GM19463 (cell line): ENCODE measurements at regions not wholly inside any gene's neighbourhood (a gene's known extent, or its start where the extent isn't known, plus 50 kb on each side); places are given as distances from the start of the nearest gene placed in this dataset.
"Not testable (repeated sequence)": the region's sequence is repeated elsewhere in the genome, so short reads cannot be mapped to it uniquely, and the experiment has no call there.

Experiments used
- ATAC-seq: cut with Tn5 transposase; IDR thresholded peaks from one replicate; pipeline ENCODE4 v1.9.1; 2021; ENCODE audit warnings: mild to moderate bottlenecking, moderate library complexity; ENCODE audit not compliant: unreplicated experiment

- ATAC-seq = no peak
These were observed 443.2 kb downstream of the C12orf50 start for GRCh38 chr12:87585882-87586557.

DNA sequence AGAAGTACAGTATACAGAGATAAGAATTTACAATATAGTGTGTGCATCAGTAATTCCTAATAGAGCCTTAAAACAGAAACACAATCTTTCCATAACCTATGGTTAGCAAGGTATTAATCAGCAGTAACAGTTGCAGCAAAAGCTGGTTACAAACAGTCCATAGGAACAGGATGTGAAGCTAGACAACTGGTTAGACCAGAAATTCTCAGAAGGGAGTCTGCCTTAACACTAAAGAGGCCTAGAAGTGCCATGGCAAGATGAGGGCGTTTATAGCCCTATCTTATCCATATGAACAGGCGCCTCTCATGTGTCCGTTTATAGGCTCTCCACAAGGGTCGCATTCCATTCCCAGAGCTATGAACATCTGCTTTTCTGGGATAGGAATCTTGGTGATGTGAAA, 450.1 kb downstream of the C12orf50 start:
- not testable (repeated sequence) for ATAC-seq

GRCh38 chr12:87575906-87576305, 453.3 kb downstream of the C12orf50 start:
- no peak for ATAC-seq

- not testable (repeated sequence) for ATAC-seq
These were observed 462.3 kb downstream of the C12orf50 start for GRCh38 chr12:87566918-87567317.

GRCh38 chr12:87556985-87557384, 472.2 kb downstream of the C12orf50 start:
- no peak for ATAC-seq

DNA sequence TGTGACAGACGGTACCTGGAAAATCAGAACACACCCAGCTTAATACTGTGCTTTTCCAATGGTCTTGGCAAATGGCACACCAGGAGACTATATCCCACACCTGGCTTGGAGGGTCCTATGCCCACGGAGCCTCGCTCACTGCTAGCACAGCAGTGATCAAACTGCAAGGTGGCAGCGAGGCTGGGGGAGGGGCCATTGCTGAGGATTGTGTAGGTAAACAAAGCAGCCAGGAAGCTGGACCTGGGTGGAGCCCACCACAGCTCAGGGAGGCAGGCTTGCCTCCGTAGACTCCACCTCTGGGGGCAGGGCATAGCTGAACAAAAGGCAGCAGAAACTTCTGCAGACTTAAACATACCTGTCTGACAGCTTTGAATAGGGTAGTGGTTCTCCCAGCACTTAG, 498.0 kb downstream of the C12orf50 start:
- ATAC-seq = not testable (repeated sequence)

- no peak for ATAC-seq
These were observed 499.8 kb downstream of the C12orf50 start for GRCh38 chr12:87529413-87529812.

GRCh38 chr12:87520968-87521367, 508.2 kb downstream of the C12orf50 start:
- no peak for ATAC-seq

- no peak for ATAC-seq
These were observed 510.7 kb downstream of the C12orf50 start for GRCh38 chr12:87518481-87518880.

DNA sequence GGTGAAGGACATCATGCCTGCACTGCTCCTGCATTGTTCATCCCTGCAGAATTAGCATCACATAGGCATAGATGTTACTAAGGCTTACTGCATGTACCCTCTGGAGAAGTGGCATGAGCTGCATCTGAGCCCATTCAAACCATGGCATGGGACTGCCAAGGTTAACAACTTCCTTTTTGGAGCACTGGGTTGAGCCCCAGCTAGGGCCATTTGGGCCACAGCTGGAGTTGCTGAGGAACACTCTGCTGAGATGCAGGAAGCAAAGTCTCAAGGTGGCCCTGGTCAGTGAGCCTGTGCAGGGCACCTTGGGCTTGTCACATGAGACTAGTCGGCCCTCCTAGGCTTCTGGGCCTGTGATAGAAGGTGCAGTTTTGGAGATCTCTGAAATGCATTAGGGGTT, 511.2 kb downstream of the C12orf50 start:
- no peak for ATAC-seq

- no peak for ATAC-seq
These were observed 515.5 kb downstream of the C12orf50 start for GRCh38 chr12:87513536-87514280.

DNA sequence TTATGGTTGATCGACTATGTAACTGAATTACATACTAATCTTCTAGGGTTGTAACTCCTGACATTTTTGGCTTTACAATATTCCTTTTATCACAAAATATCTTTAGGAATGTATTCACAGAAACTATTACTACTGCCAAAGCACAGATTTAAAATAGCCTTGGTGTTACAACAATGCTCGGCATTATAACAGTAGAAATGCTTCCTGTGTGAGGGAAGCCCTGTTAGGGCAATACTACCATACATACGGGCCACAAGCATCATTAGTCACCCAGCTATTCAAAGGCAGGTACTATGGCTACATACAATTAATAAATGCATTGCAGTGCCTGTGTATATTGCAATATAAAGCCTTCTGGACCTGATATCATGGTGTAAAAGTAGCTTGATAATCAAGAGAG, 517.8 kb downstream of the C12orf50 start:
- ATAC-seq = no peak

- peak; percentile 77 for ATAC-seq
These were observed 519.9 kb downstream of the C12orf50 start for GRCh38 chr12:87509237-87509820.

- ATAC-seq = no peak
These were observed 537.6 kb downstream of the C12orf50 start for GRCh38 chr12:87491598-87491997.

- no peak for ATAC-seq
These were observed 538.1 kb downstream of the C12orf50 start for GRCh38 chr12:87491089-87491488.

DNA sequence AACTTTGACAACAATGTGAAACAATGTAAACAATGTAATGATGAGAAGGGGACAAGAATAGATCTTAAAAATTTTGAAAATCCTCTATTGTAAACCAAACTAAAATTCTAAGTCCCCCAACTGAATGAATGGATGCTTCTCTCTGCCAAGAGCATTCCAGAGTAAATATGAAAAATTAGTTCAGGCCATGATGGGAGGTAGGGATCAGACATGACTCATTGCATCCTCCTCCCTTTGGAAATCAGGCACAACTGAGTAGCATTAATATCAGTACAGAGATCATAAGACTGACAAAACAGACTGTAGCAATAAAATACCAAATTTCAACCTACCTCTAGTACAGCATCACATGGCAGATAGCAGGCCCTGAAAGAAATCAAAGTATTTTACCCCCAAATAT, 559.9 kb downstream of the C12orf50 start:
- no peak for ATAC-seq

DNA sequence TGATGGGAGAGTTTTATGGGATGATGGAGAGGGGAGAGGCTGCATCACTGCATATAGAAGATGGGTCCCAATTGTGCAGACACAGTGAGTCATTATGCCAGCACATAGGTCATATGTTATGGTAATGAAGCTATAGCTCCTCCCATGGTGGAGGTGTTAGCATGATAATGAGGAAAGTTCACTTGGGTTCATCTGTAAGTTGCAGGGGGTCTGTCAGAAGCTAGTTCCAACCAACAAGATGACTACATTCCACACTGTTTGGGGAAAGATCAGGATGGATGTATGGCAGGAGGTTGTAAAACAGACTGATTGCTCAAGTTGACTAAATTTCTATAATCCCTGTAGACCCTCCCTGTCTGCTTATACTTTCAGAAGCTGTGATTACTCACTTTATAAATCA, 561.3 kb downstream of the C12orf50 start:
- ATAC-seq = no peak

DNA sequence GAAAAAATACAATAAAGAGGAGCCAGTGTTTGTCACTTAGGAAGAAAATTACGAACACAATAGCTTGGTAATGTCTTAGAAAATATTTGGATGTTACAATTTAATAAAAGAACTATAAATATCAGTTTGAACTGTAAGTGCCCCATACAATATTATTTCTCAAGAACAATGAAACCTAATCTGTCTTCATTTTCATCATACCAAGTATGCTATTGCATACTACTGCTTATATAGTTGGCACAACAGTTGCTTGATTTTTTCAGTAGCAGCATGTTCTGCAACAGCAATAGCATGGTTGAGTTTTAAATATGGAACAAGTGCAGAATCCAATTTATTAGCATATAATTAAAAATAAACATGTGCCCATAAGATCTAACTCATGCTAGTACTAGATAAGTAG, 564.6 kb downstream of the C12orf50 start:
- no peak for ATAC-seq

DNA sequence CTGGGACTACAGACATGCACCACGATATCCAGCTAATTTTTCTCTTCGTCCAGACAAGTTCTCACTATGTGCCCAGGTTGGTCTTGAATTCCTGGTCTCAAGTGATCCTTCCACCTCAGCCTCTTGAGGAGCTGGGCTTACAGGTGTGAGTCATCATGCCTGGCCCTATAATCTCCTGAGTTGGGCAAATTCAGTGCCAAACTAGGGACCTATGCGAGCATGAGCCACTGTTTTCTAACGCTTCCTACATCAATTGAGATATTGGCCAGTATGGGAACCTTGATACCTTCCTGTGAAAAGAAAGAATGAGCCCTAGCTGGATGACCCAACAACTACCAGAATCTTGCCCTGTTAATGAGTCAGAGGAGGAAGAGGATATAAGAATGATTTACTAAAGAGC, 585.2 kb downstream of the C12orf50 start:
- no peak for ATAC-seq

DNA sequence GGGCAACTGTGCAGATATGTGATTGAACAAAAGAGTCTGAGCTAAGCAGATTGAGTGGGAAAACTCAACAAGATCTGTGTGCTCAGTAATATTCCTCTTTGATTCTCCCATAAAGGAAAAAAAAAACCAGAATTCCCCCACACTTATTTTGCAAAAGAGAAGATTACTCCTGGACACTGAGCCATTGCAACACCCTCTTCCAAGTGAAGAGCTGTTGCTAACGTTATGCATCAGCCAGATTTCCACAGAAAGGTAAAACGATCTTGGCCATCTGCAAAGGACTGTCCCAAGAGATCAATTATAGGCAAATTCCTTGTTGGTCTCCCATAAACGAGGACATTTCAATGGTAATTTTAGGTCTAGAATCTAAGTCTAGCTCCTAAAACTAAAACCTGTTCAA, 587.7 kb downstream of the C12orf50 start:
- no peak for ATAC-seq

GRCh38 chr12:87439990-87440827, 589.0 kb downstream of the C12orf50 start:
- ATAC-seq = peak; percentile 54
